HL-60 (cell line): ENCODE measurements at regions not wholly inside any gene's neighbourhood (a gene's known extent, or its start where the extent isn't known, plus 50 kb on each side); places are given as distances from the start of the nearest gene placed in this dataset.

ENCODE experiments used
- DNase-seq, 2 experiments: peaks; one replicate each; pipeline ENCODE4 v3.0.0-alpha.2; 2010 to 2020; ENCODE audit warnings: low read depth in 1 of 2, low spot score in 1 of 2
- H3K27ac ChIP-seq: fragments of 250-450 bp; sonication (Bioruptor Pico); replicated peaks from 2 replicates; pipeline ENCODE4 v1.5.1; 2020; ENCODE audit warnings: mild to moderate bottlenecking, moderate library complexity
- H3K27me3 ChIP-seq: fragments of 250-450 bp; sonication (Bioruptor Pico); 2 replicates; pipeline ENCODE4 v1.5.1; 2021; ENCODE audit warnings: mild to moderate bottlenecking, moderate library complexity; ENCODE audit not compliant: insufficient read depth, poor library complexity, severe bottlenecking
- H3K4me3 ChIP-seq: replicated peaks from 2 replicates; pipeline ENCODE4 v1.5.1; 2011; ENCODE audit warnings: mild to moderate bottlenecking, control low read depth, low read length; ENCODE audit not compliant: insufficient read depth
- CTCF ChIP-seq: IDR thresholded peaks from one replicate; pipeline ENCODE4 v1.5.1; 2011; ENCODE audit warnings: low read length, control low read depth, inconsistent platforms; ENCODE audit not compliant: insufficient read depth
- GABPA ChIP-seq: IDR thresholded peaks from 2 replicates; pipeline ENCODE4 v1.6.1; 2012; ENCODE audit warnings: low read depth
- POLR2AphosphoS5 ChIP-seq: IDR thresholded peaks from 2 replicates; pipeline ENCODE4 v1.6.1; 2012; ENCODE audit warnings: low read depth
- REST ChIP-seq: IDR thresholded peaks from 2 replicates; pipeline ENCODE4 v1.6.1; 2012; ENCODE audit warnings: low read depth; ENCODE audit not compliant: insufficient replicate concordance
- SPI1 ChIP-seq: IDR thresholded peaks from 2 replicates; pipeline ENCODE4 v1.6.1; 2012; ENCODE audit warnings: low read depth, mild to moderate bottlenecking, borderline replicate concordance

GRCh38 chr1:30313176-30313575 is 410.2 kb downstream of the MATN1 start:
- TF ChIP-seq POLR2AphosphoS5: no peak
- Histone ChIP-seq H3K4me3 (no peak overlapping the region), H3K27me3 (no peaks in the 10 kb centered on the region), H3K27ac (no peak overlapping the region)
- DNase-seq: no peak

GRCh38 chr1:30312226-30312625 is 411.2 kb downstream of the MATN1 start:
- Histone ChIP-seq H3K27ac (no peak overlapping the region), H3K4me3 (no peak overlapping the region), H3K27me3 (no peaks in the 10 kb centered on the region)
- DNase-seq: no peak
- TF ChIP-seq SPI1: no peak
- no peak for TF ChIP-seq REST
- no peak for TF ChIP-seq CTCF
- TF ChIP-seq POLR2AphosphoS5: no peak
- TF ChIP-seq GABPA: no peak

GRCh38 chr1:30311749-30312148 is 411.6 kb downstream of the MATN1 start:
- DNase-seq: no peak
- Histone ChIP-seq H3K27ac (no peak overlapping the region), H3K27me3 (no peaks in the 10 kb centered on the region), H3K4me3 (no peak overlapping the region)
- TF ChIP-seq GABPA: no peak
- TF ChIP-seq CTCF: no peak
- TF ChIP-seq SPI1: no peak
- TF ChIP-seq POLR2AphosphoS5: no peak
- TF ChIP-seq REST: no peak

GRCh38 chr1:30310966-30311742 is 412.2 kb downstream of the MATN1 start:
- H3K27me3 ChIP-seq: no peaks in the 10 kb centered on the region
- no peak for TF ChIP-seq GABPA
- TF ChIP-seq POLR2AphosphoS5: no peak
- TF ChIP-seq CTCF: no peak
- no peak for TF ChIP-seq REST
- TF ChIP-seq SPI1: no peak
- DNase-seq: no peak
- no peak overlapping the region for H3K4me3 ChIP-seq
- no peak overlapping the region for H3K27ac ChIP-seq
